GM23338 (cell line): ENCODE measurements at regions not wholly inside any gene's neighbourhood (a gene's known extent, or its start where the extent isn't known, plus 50 kb on each side); places are given as distances from the start of the nearest gene placed in this dataset.

Source experiments
- ATAC-seq: fragments of 200-7000 bp; cut with Tn5 transposase; 3 replicates; pipeline ENCODE4 v1.9.1; 2020
- DNase-seq: peaks from one replicate; pipeline ENCODE4 v3.0.0-alpha.2; 2015; ENCODE audit warnings: low spot score
- H2AFZ ChIP-seq: fragments of 200-600 bp; sonication (generic); 2 replicates; pipeline ENCODE4 v1.8.0; 2016; ENCODE audit warnings: antibody characterized with exemption, mild to moderate bottlenecking, moderate library complexity
- H3F3A ChIP-seq: fragments of 200-600 bp; sonication (generic); replicated peaks from 2 replicates; pipeline ENCODE4 v1.8.0; 2017; ENCODE audit warnings: antibody characterized with exemption, mixed run types, low read depth
- H3K27ac ChIP-seq: fragments of 200-600 bp; sonication (generic); 2 replicates; pipeline ENCODE4 v1.6.1; 2016; ENCODE audit warnings: low read depth
- H3K27me3 ChIP-seq: fragments of 200-600 bp; sonication (generic); 2 replicates; pipeline ENCODE4 v1.8.0; 2016; ENCODE audit warnings: mild to moderate bottlenecking, mixed run types, moderate library complexity; ENCODE audit not compliant: insufficient read depth
- H3K36me3 ChIP-seq: fragments of 200-600 bp; sonication (generic); 2 replicates; pipeline ENCODE4 v1.8.0; 2016; ENCODE audit warnings: mild to moderate bottlenecking; ENCODE audit not compliant: insufficient read depth
- H3K4me1 ChIP-seq: fragments of 200-600 bp; sonication (generic); 2 replicates; pipeline ENCODE4 v1.8.0; 2016; ENCODE audit warnings: mild to moderate bottlenecking, moderate library complexity; ENCODE audit not compliant: insufficient read depth
- H3K4me2 ChIP-seq: fragments of 200-600 bp; sonication (generic); 2 replicates; pipeline ENCODE4 v1.7.1; 2017; ENCODE audit warnings: mixed run types
- H3K4me3 ChIP-seq: fragments of 200-600 bp; sonication (generic); 2 replicates; pipeline ENCODE4 v1.6.1; 2016; ENCODE audit warnings: mixed run types
- H3K79me2 ChIP-seq: fragments of 200-600 bp; sonication (generic); replicated peaks from 2 replicates; pipeline ENCODE4 v1.8.0; 2017; ENCODE audit warnings: mild to moderate bottlenecking; ENCODE audit not compliant: insufficient read depth
- H3K9me2 ChIP-seq: fragments of 200-600 bp; sonication (generic); 2 replicates; pipeline ENCODE4 v1.8.0; 2017; ENCODE audit not compliant: insufficient read depth
- H4K20me1 ChIP-seq: fragments of 200-600 bp; sonication (generic); replicated peaks from 2 replicates; pipeline ENCODE4 v1.8.0; 2017; ENCODE audit warnings: mild to moderate bottlenecking; ENCODE audit not compliant: insufficient read depth
- H3K27ac Mint-ChIP-seq: 2 replicates; pipeline ENCODE4 v1.8.0; 2020; ENCODE audit warnings: inconsistent platforms, mild to moderate bottlenecking, moderate library complexity, mixed read lengths
- H3K27me3 Mint-ChIP-seq: 3 replicates; pipeline ENCODE4 v1.8.0; 2022; ENCODE audit warnings: low read depth, mild to moderate bottlenecking, moderate library complexity, mixed read lengths, inconsistent platforms; ENCODE audit not compliant: insufficient read depth, poor library complexity
- H3K36me3 Mint-ChIP-seq: 3 replicates; pipeline ENCODE4 v1.8.0; 2021; ENCODE audit warnings: low read depth, mild to moderate bottlenecking, inconsistent platforms, moderate library complexity, mixed read lengths
- H3K4me1 Mint-ChIP-seq: 3 replicates; pipeline ENCODE4 v1.8.0; 2020; ENCODE audit warnings: mild to moderate bottlenecking, inconsistent platforms, mixed read lengths
- H3K4me3 Mint-ChIP-seq: 3 replicates; pipeline ENCODE4 v1.8.0; 2021; ENCODE audit warnings: moderate library complexity, mild to moderate bottlenecking, inconsistent platforms, mixed read lengths
- H3K9me3 Mint-ChIP-seq: 3 replicates; pipeline ENCODE4 v1.8.0; 2020; ENCODE audit warnings: moderate library complexity, mild to moderate bottlenecking, inconsistent platforms, mixed read lengths
- CREB1 ChIP-seq: fragments of 250-450 bp; sonication (Bioruptor Pico); IDR thresholded peaks from 2 replicates; pipeline ENCODE4 v1.5.0; 2020; ENCODE audit warnings: low read depth, mild to moderate bottlenecking, moderate library complexity
- EZH2 ChIP-seq: fragments of 200-600 bp; sonication (generic); IDR thresholded peaks from one replicate; pipeline ENCODE4 v1.8.0; 2017; ENCODE audit warnings: antibody characterized with exemption, mild to moderate bottlenecking, low read depth; ENCODE audit not compliant: unreplicated experiment
- EZH2phosphoT487 ChIP-seq: fragments of 200-600 bp; sonication (generic); IDR thresholded peaks from one replicate; pipeline ENCODE4 v1.8.1; 2018; ENCODE audit warnings: antibody characterized with exemption; ENCODE audit not compliant: unreplicated experiment
- JUNB ChIP-seq: IDR thresholded peaks from one replicate; pipeline ENCODE4 v1.6.1; 2016; ENCODE audit warnings: antibody characterized with exemption; ENCODE audit not compliant: unreplicated experiment
- NANOG ChIP-seq: IDR thresholded peaks from 2 replicates; pipeline ENCODE4 v1.6.1; 2016; ENCODE audit warnings: antibody characterized with exemption, borderline replicate concordance
- POLR2AphosphoS5 ChIP-seq: IDR thresholded peaks from 2 replicates; pipeline ENCODE4 v1.6.1; 2016; ENCODE audit warnings: antibody characterized with exemption, low read depth
- ZNF114 ChIP-seq: fragments of 250-450 bp; sonication (Bioruptor Pico); IDR thresholded peaks from 2 replicates; pipeline ENCODE4 v1.5.0; 2020; ENCODE audit warnings: mild to moderate bottlenecking, moderate library complexity
- TF ChIP-seq, protein P1 (sequence below): fragments of 250-450 bp; sonication (Bioruptor Pico); IDR thresholded peaks from 2 replicates; pipeline ENCODE4 v1.5.0; 2020; ENCODE audit warnings: mild to moderate bottlenecking, moderate library complexity
- TF ChIP-seq, protein P2 (sequence below): IDR thresholded peaks from one replicate; pipeline ENCODE4 v1.6.1; 2018; ENCODE audit warnings: antibody characterized with exemption; ENCODE audit not compliant: unreplicated experiment
- TF ChIP-seq, protein P3 (sequence below), 2 experiments: fragments of 200-600 bp in 1 of 2; sonication (generic) in 1 of 2; conservative IDR thresholded peaks; 2 replicates each; pipeline versions ENCODE4 v1.5.1 to v1.6.1; 2016 to 2017; ENCODE audit warnings: antibody characterized with exemption in 2 of 2, low read depth in 2 of 2, mild to moderate bottlenecking in 2 of 2, moderate library complexity in 1 of 2
- TF ChIP-seq, protein P4 (sequence below): IDR thresholded peaks from 2 replicates; pipeline ENCODE4 v1.6.1; 2016; ENCODE audit warnings: antibody characterized with exemption

DNA sequence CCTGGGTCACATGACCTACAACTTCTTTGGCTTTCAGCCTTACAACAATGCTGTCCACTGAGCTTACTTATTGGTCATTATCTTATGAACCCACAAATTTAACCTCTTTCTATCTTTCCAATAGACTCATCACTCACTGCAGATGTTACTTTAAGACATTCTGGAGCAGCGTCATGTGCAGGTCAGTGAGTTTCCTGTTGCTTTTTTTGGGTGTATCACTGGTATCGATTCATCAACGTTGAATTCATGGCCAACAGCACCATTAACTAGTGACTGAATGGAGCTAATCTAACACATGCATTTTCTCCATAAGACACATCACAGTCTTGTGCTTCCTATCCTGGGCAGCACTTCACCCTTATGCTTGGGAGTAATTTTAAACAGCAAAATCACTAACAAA lies 672.6 kb upstream of the CDH18 start (continued):
- TF ChIP-seq JUNB = no peak
- no peak for TF ChIP-seq ZNF114 (CRISPR knock-in tag)
- no peak for TF ChIP-seq EZH2
- no peak for TF ChIP-seq EZH2phosphoT487
- no peak for TF ChIP-seq NANOG

DNA sequence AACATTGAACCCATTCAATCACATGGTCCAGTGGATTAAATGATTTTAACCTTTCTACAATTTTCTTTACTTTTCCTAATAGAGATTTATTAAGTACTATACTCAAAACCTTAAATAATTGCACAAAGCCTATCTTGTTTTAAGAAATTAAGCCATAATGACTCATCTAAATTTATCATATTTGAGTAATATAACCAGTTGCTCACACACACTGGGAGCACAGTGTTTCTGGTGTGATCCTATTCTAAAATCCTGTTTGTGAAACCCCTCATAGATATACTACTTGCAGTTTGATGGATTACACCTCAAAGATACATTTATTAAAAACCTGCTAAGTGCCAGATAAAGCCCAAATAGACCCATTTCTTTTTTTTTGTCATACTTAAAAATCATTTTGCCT lies 668.3 kb upstream of the CDH18 start:
- H3K27ac ChIP-seq = no peak overlapping the region
- no peak overlapping the region for H2AFZ ChIP-seq
- H3K4me2 ChIP-seq = no peak overlapping the region
- Mint-ChIP-seq H3K4me3 (no peak overlapping the region), H3K27ac (no peak overlapping the region), H3K4me1 (no peaks in the 10 kb centered on the region), H3K27me3 (no peaks in the 10 kb centered on the region), H3K9me3 (no peaks in the 10 kb centered on the region), H3K36me3 (no peaks in the 10 kb centered on the region)
- no peaks in the 10 kb centered on the region for H3K4me1 ChIP-seq
- H3K36me3 ChIP-seq = no peaks in the 10 kb centered on the region
- no peak for TF ChIP-seq NANOG
- TF ChIP-seq CREB1 (CRISPR knock-in tag) = no peak
- TF ChIP-seq, protein P1, sequence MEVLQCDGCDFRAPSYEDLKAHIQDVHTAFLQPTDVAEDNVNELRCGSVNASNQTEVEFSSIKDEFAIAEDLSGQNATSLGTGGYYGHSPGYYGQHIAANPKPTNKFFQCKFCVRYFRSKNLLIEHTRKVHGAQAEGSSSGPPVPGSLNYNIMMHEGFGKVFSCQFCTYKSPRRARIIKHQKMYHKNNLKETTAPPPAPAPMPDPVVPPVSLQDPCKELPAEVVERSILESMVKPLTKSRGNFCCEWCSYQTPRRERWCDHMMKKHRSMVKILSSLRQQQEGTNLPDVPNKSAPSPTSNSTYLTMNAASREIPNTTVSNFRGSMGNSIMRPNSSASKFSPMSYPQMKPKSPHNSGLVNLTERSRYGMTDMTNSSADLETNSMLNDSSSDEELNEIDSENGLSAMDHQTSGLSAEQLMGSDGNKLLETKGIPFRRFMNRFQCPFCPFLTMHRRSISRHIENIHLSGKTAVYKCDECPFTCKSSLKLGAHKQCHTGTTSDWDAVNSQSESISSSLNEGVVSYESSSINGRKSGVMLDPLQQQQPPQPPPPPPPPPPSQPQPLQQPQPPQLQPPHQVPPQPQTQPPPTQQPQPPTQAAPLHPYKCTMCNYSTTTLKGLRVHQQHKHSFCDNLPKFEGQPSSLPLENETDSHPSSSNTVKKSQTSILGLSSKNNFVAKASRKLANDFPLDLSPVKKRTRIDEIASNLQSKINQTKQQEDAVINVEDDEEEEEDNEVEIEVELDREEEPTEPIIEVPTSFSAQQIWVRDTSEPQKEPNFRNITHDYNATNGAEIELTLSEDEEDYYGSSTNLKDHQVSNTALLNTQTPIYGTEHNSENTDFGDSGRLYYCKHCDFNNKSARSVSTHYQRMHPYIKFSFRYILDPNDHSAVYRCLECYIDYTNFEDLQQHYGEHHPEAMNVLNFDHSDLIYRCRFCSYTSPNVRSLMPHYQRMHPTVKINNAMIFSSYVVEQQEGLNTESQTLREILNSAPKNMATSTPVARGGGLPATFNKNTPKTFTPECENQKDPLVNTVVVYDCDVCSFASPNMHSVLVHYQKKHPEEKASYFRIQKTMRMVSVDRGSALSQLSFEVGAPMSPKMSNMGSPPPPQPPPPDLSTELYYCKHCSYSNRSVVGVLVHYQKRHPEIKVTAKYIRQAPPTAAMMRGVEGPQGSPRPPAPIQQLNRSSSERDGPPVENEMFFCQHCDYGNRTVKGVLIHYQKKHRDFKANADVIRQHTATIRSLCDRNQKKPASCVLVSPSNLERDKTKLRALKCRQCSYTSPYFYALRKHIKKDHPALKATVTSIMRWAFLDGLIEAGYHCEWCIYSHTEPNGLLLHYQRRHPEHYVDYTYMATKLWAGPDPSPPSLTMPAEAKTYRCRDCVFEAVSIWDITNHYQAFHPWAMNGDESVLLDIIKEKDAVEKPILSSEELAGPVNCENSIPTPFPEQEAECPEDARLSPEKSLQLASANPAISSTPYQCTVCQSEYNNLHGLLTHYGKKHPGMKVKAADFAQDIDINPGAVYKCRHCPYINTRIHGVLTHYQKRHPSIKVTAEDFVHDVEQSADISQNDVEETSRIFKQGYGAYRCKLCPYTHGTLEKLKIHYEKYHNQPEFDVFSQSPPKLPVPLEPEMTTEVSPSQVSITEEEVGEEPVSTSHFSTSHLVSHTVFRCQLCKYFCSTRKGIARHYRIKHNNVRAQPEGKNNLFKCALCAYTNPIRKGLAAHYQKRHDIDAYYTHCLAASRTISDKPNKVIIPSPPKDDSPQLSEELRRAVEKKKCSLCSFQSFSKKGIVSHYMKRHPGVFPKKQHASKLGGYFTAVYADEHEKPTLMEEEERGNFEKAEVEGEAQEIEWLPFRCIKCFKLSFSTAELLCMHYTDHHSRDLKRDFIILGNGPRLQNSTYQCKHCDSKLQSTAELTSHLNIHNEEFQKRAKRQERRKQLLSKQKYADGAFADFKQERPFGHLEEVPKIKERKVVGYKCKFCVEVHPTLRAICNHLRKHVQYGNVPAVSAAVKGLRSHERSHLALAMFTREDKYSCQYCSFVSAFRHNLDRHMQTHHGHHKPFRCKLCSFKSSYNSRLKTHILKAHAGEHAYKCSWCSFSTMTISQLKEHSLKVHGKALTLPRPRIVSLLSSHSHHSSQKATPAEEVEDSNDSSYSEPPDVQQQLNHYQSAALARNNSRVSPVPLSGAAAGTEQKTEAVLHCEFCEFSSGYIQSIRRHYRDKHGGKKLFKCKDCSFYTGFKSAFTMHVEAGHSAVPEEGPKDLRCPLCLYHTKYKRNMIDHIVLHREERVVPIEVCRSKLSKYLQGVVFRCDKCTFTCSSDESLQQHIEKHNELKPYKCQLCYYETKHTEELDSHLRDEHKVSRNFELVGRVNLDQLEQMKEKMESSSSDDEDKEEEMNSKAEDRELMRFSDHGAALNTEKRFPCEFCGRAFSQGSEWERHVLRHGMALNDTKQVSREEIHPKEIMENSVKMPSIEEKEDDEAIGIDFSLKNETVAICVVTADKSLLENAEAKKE (CRISPR knock-in tag) = no peak
- TF ChIP-seq, protein P2, sequence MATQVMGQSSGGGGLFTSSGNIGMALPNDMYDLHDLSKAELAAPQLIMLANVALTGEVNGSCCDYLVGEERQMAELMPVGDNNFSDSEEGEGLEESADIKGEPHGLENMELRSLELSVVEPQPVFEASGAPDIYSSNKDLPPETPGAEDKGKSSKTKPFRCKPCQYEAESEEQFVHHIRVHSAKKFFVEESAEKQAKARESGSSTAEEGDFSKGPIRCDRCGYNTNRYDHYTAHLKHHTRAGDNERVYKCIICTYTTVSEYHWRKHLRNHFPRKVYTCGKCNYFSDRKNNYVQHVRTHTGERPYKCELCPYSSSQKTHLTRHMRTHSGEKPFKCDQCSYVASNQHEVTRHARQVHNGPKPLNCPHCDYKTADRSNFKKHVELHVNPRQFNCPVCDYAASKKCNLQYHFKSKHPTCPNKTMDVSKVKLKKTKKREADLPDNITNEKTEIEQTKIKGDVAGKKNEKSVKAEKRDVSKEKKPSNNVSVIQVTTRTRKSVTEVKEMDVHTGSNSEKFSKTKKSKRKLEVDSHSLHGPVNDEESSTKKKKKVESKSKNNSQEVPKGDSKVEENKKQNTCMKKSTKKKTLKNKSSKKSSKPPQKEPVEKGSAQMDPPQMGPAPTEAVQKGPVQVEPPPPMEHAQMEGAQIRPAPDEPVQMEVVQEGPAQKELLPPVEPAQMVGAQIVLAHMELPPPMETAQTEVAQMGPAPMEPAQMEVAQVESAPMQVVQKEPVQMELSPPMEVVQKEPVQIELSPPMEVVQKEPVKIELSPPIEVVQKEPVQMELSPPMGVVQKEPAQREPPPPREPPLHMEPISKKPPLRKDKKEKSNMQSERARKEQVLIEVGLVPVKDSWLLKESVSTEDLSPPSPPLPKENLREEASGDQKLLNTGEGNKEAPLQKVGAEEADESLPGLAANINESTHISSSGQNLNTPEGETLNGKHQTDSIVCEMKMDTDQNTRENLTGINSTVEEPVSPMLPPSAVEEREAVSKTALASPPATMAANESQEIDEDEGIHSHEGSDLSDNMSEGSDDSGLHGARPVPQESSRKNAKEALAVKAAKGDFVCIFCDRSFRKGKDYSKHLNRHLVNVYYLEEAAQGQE = no peak
- no peak for TF ChIP-seq EZH2phosphoT487
- no peak for TF ChIP-seq ZNF114 (CRISPR knock-in tag)
- no peak for TF ChIP-seq EZH2
- TF ChIP-seq JUNB = no peak
- TF ChIP-seq POLR2AphosphoS5 = no peak
- TF ChIP-seq, protein P3, sequence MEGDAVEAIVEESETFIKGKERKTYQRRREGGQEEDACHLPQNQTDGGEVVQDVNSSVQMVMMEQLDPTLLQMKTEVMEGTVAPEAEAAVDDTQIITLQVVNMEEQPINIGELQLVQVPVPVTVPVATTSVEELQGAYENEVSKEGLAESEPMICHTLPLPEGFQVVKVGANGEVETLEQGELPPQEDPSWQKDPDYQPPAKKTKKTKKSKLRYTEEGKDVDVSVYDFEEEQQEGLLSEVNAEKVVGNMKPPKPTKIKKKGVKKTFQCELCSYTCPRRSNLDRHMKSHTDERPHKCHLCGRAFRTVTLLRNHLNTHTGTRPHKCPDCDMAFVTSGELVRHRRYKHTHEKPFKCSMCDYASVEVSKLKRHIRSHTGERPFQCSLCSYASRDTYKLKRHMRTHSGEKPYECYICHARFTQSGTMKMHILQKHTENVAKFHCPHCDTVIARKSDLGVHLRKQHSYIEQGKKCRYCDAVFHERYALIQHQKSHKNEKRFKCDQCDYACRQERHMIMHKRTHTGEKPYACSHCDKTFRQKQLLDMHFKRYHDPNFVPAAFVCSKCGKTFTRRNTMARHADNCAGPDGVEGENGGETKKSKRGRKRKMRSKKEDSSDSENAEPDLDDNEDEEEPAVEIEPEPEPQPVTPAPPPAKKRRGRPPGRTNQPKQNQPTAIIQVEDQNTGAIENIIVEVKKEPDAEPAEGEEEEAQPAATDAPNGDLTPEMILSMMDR (conservative IDR thresholded peaks at IDR 0.05; ENCODE audit: low read depth in 2 of 2) = no peak
- TF ChIP-seq, protein P4, sequence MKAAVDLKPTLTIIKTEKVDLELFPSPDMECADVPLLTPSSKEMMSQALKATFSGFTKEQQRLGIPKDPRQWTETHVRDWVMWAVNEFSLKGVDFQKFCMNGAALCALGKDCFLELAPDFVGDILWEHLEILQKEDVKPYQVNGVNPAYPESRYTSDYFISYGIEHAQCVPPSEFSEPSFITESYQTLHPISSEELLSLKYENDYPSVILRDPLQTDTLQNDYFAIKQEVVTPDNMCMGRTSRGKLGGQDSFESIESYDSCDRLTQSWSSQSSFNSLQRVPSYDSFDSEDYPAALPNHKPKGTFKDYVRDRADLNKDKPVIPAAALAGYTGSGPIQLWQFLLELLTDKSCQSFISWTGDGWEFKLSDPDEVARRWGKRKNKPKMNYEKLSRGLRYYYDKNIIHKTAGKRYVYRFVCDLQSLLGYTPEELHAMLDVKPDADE = no peak
- no peaks in the 10 kb centered on the region for H3K79me2 ChIP-seq
- ATAC-seq (no peak), DNase-seq (no peak)
- H3K27me3 ChIP-seq = no peaks in the 10 kb centered on the region
- H4K20me1 ChIP-seq = no peaks in the 10 kb centered on the region
- H3K4me3 ChIP-seq = no peak overlapping the region
- no peaks in the 10 kb centered on the region for H3K9me2 ChIP-seq
- H3F3A ChIP-seq = no peaks in the 10 kb centered on the region
